ENCODE measurements at regions not wholly inside any gene's neighbourhood (a gene's known extent, or its start where the extent isn't known, plus 50 kb on each side); places are given as distances from the start of the nearest gene placed in this dataset.

GRCh38 chr10:78137147-78137546 is 103.5 kb downstream of the RPS24 start:
- TF ChIP-seq CTCF (IDR thresholded peaks at IDR 0.05) (no peak), POLR2A (IDR thresholded peaks at IDR 0.05) (no peak)
